GF-D8 (cell line): ENCODE measurements at regions not wholly inside any gene's neighbourhood (a gene's known extent, or its start where the extent isn't known, plus 50 kb on each side); places are given as distances from the start of the nearest gene placed in this dataset.
"Not testable (repeated sequence)": the region's sequence is repeated elsewhere in the genome, so short reads cannot be mapped to it uniquely, and the experiment has no call there.

Source experiments
- DNase-seq: peaks from one replicate; lab custom pipeline; 2025; lab: John Stamatoyannopoulos, UW

GRCh38 chr20:6660441-6660840, 107.0 kb upstream of the BMP2 start:
- DNase-seq, result no peak

GRCh38 chr20:6658909-6659308, 108.6 kb upstream of the BMP2 start:
- not testable (repeated sequence) for DNase-seq

GRCh38 chr20:6657904-6658303, 109.6 kb upstream of the BMP2 start:
- DNase-seq, result no peak

GRCh38 chr20:6657111-6657510, 110.4 kb upstream of the BMP2 start:
- no peak for DNase-seq

- no peak for DNase-seq
Observed at GRCh38 chr20:6654513-6655252, 112.8 kb upstream of the BMP2 start.

GRCh38 chr20:6651561-6651960, 115.9 kb upstream of the BMP2 start:
- DNase-seq, result no peak

GRCh38 chr20:6651016-6651415, 116.5 kb upstream of the BMP2 start:
- no peak for DNase-seq

- DNase-seq, result no peak
Observed at GRCh38 chr20:6646021-6646636, 121.4 kb upstream of the BMP2 start.

GRCh38 chr20:6644813-6645628, 122.5 kb upstream of the BMP2 start:
- DNase-seq, result no peak

- DNase-seq, result no peak
Observed at GRCh38 chr20:6641012-6641411, 126.5 kb upstream of the BMP2 start.

- no peak for DNase-seq
Observed at GRCh38 chr20:6637160-6637579, 130.3 kb upstream of the BMP2 start.

- DNase-seq, result no peak
Observed at GRCh38 chr20:6636209-6637159, 131.0 kb upstream of the BMP2 start.

- DNase-seq, result no peak
Observed at GRCh38 chr20:6635034-6635736, 132.3 kb upstream of the BMP2 start.

GRCh38 chr20:6632187-6632586, 135.3 kb upstream of the BMP2 start:
- no peak for DNase-seq

- no peak for DNase-seq
Observed at GRCh38 chr20:6630514-6630913, 137.0 kb upstream of the BMP2 start.

GRCh38 chr20:6629564-6629963, 137.9 kb upstream of the BMP2 start:
- no peak for DNase-seq

GRCh38 chr20:6626805-6627204, 140.7 kb upstream of the BMP2 start:
- DNase-seq, result no peak

GRCh38 chr20:6623989-6624388, 143.5 kb upstream of the BMP2 start:
- no peak for DNase-seq

GRCh38 chr20:6622041-6622440, 145.4 kb upstream of the BMP2 start:
- no peak for DNase-seq

- no peak for DNase-seq
Observed at GRCh38 chr20:6618051-6618450, 149.4 kb upstream of the BMP2 start.

- DNase-seq, result no peak
Observed at GRCh38 chr20:6616421-6616820, 151.1 kb upstream of the BMP2 start.
